ENCODE measurements at regions not wholly inside any gene's neighbourhood (a gene's known extent, or its start where the extent isn't known, plus 50 kb on each side); places are given as distances from the start of the nearest gene placed in this dataset.

- TF ChIP-seq POLR2A (IDR thresholded peaks at IDR 0.05; ENCODE audit: low read depth, low read length): no peak
- TF ChIP-seq CTCF (IDR thresholded peaks at IDR 0.05; ENCODE audit: extremely low read depth in 1 of 2, insufficient read depth in 1 of 2, low read depth in 1 of 2, low read length in 2 of 2): no peak
- no peak for TF ChIP-seq POLR2AphosphoS5 (IDR thresholded peaks at IDR 0.05; ENCODE audit: insufficient read depth, low read depth, low read length)
- TF ChIP-seq EZH2 (IDR thresholded peaks at IDR 0.05; ENCODE audit: borderline replicate concordance, low read depth, low read length, severe bottlenecking): no peak
- TF ChIP-seq MAX (IDR thresholded peaks at IDR 0.05; ENCODE audit: insufficient read depth, insufficient read length): no peak
- no peak for TF ChIP-seq FOS (IDR thresholded peaks at IDR 0.05; ENCODE audit: borderline replicate concordance, insufficient read depth, low read length)
Measured at GRCh38 chr13:80695841-80696240, 354.9 kb upstream of the SPRY2 start.

Data from endothelial cell of umbilical vein (primary cell).